Neural crest cell (in vitro differentiated cells): ENCODE measurements at regions not wholly inside any gene's neighbourhood (a gene's known extent, or its start where the extent isn't known, plus 50 kb on each side); places are given as distances from the start of the nearest gene placed in this dataset.

Experiments used
- DNase-seq: peaks from one replicate; pipeline ENCODE4 v3.0.0; 2021; ENCODE audit warnings: low read depth, mixed read lengths, low spot score
- H3K27ac Mint-ChIP-seq: one replicate; pipeline ENCODE4 v1.8.0; 2021; ENCODE audit warnings: mild to moderate bottlenecking, mixed read lengths; ENCODE audit not compliant: unreplicated experiment
- H3K27me3 Mint-ChIP-seq: 2 replicates; pipeline ENCODE4 v1.8.0; 2021; ENCODE audit warnings: low read depth, mild to moderate bottlenecking, mixed read lengths
- H3K36me3 Mint-ChIP-seq: 2 replicates; pipeline ENCODE4 v1.8.0; 2021; ENCODE audit warnings: low read depth, mild to moderate bottlenecking, mixed read lengths
- H3K4me1 Mint-ChIP-seq: 2 replicates; pipeline ENCODE4 v1.8.0; 2021; ENCODE audit warnings: mixed read lengths
- H3K4me3 Mint-ChIP-seq: one replicate; pipeline ENCODE4 v1.8.0; 2021; ENCODE audit warnings: mild to moderate bottlenecking, mixed read lengths
- H3K9me3 Mint-ChIP-seq: 2 replicates; pipeline ENCODE4 v1.8.0; 2021; ENCODE audit warnings: mixed read lengths
- CTCF ChIP-seq: fragments of 200-600 bp; sonication (generic); conservative IDR thresholded peaks from 2 replicates; pipeline ENCODE4 v1.5.0; 2021; ENCODE audit warnings: antibody characterized with exemption, mild to moderate bottlenecking

DNA sequence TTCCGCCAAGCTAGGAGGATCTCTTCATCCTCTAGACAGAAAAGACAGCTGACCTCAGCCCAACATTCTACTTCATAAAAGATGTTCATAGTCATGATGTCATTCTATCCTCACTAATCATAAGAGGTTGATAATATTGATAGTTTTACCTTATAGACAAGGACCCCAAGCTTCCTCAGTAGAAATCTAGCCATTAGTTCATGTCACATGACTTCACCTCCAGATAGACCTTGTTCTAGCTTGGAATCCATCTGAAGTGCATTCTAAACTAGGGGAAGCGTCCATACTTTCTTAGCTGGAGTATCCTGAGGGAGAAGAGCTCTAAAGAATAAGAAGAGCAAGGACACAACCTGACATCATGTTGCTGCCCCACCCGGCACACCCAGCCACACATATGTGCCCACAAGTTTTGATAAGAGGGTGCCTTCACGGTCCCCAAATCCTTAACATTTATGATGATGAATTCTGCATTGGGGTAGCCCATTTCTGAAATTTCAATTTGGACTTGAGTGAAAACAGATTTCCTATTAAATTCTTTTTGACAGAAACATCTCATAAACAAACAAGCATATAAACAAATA, 292.5 kb upstream of the STXBP5 start:
- no peak for TF ChIP-seq CTCF
- Mint-ChIP-seq H3K9me3 (peaks cover 3% of the 10 kb centered on the region), H3K27ac (no peak overlapping the region), H3K4me3 (no peak overlapping the region), H3K27me3 (no peaks in the 10 kb centered on the region), H3K4me1 (peaks cover 19% of the 10 kb centered on the region), H3K36me3 (no peaks in the 10 kb centered on the region)
- DNase-seq, result no peak

DNA sequence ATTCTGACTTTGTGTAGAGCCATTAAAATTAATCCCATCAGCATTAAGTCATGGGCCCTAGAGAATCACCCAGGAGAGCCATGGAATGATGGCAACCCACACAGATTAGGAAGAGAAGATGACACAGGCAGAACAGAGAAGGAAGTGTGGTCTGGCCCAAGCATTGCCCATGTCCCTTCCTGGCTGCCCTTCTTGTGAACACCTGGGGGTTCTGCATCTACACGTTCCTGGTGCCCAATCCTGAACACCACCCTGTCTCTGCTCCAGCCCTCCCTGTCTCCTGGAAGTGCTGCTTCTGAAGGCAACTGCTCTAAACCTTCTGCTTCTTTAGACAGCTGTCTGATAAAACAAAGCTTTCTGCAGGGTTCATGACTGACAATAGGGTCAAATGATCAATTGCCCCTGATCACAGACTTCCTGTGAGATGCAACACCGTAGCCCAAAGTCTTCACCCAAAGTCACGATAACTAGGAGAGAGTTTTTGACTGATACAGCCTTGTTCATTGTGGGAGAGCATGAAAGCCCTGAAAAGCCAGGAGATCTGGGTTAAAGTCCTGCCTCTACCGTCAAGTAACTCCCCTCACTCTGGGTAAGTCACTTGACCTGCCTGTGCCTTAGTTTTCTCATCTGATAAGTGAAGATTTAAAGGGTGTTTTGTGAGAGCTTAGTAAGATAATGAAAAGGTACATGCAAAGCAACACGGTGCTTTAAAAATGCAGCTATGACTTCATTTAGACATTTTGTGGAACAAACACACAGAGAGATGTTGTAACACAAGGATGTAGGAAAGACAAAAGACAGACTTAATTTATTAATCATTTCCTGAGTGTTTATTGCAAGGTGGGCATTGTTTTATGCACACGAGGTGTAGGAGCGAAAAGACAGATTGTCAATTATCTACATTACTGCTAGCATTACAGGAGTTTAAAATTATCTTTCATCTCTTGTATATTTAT, 291.2 kb upstream of the STXBP5 start:
- Mint-ChIP-seq H3K27ac (no peak overlapping the region), H3K4me1 (peaks cover 19% of the 10 kb centered on the region), H3K9me3 (peaks cover 3% of the 10 kb centered on the region), H3K36me3 (no peaks in the 10 kb centered on the region), H3K27me3 (no peaks in the 10 kb centered on the region), H3K4me3 (no peak overlapping the region)
- TF ChIP-seq CTCF, result no peak
- no peak for DNase-seq

- Mint-ChIP-seq H3K9me3 (peaks cover 3% of the 10 kb centered on the region), H3K36me3 (no peaks in the 10 kb centered on the region), H3K27me3 (no peaks in the 10 kb centered on the region), H3K27ac (peak overlapping the region; percentile 37), H3K4me1 (peaks cover 19% of the 10 kb centered on the region), H3K4me3 (peak overlapping the region; percentile 38)
- no peak for TF ChIP-seq CTCF
- peak; percentile 31 for DNase-seq
These were observed 290.3 kb upstream of the STXBP5 start for GRCh38 chr6:146913842-146914488.

- Mint-ChIP-seq H3K4me1 (peaks cover 19% of the 10 kb centered on the region), H3K36me3 (no peaks in the 10 kb centered on the region), H3K9me3 (peaks cover 3% of the 10 kb centered on the region), H3K4me3 (no peak overlapping the region), H3K27ac (peak overlapping the region; percentile 24), H3K27me3 (no peaks in the 10 kb centered on the region)
- TF ChIP-seq CTCF, result no peak
- DNase-seq, result no peak
These were observed 289.4 kb upstream of the STXBP5 start for GRCh38 chr6:146914489-146915483.

DNA sequence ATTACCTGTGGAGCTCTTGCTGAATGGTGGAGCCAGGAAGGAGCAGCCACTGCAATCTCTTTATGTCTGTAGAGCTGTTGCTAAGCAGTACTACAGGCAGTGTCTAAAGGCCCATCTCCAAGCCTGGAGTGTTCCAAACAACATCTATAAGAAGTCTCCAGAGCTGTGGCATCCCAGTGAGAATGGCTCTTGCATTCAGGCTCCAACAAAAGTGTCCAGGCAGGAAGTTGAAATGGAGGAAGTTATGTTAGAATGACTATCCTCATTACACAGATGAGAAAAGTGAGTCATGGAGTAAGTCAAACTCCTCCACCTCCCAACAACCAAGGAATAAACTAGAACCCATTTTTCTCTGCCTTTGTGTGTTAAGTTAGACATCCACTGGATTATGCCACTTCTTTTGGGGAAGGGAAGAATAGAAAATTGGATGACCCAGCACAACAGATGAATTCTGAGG, 288.5 kb upstream of the STXBP5 start:
- no peak for DNase-seq
- peaks cover 19% of the 10 kb centered on the region for H3K4me1 Mint-ChIP-seq
- H3K27ac Mint-ChIP-seq, result no peak overlapping the region
- no peak overlapping the region for H3K4me3 Mint-ChIP-seq
- H3K27me3 Mint-ChIP-seq, result no peaks in the 10 kb centered on the region
- H3K9me3 Mint-ChIP-seq, result peaks cover 3% of the 10 kb centered on the region
- no peaks in the 10 kb centered on the region for H3K36me3 Mint-ChIP-seq
- TF ChIP-seq CTCF, result no peak
